GM20431 (cell line): ENCODE measurements at regions not wholly inside any gene's neighbourhood (a gene's known extent, or its start where the extent isn't known, plus 50 kb on each side); places are given as distances from the start of the nearest gene placed in this dataset.
"Not testable (repeated sequence)": the region's sequence is repeated elsewhere in the genome, so short reads cannot be mapped to it uniquely, and the experiment has no call there.

Source experiments
- in situ Hi-C: fragments of 300-500 bp; cut with MseI, MboI; formaldehyde crosslinking; loops from one replicate; pipeline ENCODE4 v1.15.0; 2020; ENCODE audit warnings: low sequenced_read_pairs; ENCODE audit not compliant: unreplicated experiment

DNA sequence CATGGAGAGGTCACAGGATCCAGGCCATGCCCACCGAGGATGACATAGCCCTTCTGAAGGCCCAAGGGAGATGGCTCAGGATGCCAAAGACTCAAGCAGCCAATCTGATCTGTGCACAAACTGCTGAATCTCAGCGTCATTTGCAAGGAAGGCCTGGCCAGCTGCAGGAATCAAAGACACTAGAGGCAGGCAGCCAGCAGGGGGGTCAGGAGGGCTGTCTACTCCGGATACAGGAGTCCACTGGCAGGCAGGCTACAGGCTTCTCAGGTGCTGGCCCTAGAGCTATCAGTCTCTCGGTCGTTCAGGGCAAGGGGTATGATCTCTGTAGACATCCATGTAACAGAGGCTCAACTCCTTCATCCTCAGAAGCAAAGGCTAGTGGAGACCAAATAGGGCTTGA lies 1735.3 kb downstream of the TP53TG3F start:
- in situ Hi-C loops = no loop called here

DNA sequence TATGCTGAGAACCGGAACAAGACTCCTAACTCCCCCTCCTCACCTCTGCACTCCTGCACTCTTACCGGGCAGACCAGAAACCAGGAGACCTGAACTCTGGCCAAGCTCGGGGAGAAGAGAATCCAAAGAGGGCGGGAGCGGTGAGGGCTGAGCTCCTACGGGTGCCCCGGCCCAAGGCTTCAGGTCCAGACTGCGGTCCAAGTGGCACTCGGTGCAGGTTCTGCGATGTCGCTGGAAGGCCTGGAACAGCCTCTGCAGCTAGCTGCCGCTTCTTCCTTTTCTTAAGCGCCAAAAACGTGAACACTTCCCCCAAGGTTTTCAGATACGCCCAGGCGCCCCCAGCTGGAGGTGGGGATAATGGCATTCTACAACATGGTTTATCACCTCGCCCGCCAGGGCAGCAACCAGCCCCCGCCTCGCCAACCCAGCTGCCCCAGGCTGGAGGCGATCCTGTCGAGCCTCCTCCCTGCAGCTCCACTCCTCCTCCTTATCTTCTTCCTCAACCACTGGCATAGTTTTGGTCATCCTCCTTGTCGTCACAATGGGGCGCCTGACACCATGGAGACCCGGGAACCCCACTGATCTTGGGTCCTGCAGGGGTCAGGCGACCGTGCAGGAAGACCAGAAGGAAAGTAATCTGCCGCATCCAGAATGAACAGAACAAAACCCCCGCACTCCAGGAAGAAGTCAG lies 1735.9 kb downstream of the TP53TG3F start:
- in situ Hi-C loops = no loop called here

DNA sequence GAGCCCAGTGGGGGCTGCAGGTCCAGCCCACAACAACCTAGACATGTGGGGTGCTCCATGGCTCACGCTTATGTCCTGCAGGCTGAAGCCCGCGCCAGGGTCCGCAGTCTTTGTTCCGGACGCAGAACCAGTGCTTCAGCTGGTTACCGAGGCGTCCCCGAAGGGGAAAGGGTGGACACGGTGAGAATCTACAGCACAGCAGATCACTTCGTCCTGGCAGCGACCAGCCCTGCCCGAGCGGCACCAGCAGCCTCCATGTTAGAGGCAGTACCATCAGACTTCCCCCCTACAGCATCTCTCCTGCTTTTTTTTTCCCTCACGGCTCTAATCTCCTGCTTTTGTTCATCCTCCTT lies 1736.4 kb downstream of the TP53TG3F start:
- in situ Hi-C loops = no loop called here

DNA sequence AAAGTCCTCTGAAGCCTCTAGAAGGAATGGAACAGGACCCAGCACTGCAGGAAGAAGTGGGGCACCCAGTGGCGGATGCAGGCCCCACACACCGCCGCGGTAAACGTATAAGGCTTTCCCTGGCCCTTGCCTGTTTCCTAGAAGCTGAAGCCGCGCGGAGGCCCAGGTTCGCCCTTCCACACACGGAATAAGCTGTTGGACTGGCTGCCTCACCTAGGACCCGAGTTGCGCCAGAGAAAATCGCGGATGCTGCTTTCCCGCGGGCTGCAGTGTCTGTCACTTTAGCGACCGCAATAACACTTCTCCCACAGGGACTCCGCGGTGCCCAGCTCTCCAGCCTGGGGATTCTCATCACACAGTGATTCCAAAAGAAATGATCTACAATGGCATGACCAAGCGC lies 1736.9 kb downstream of the TP53TG3F start:
- in situ Hi-C loops = no loop called here

DNA sequence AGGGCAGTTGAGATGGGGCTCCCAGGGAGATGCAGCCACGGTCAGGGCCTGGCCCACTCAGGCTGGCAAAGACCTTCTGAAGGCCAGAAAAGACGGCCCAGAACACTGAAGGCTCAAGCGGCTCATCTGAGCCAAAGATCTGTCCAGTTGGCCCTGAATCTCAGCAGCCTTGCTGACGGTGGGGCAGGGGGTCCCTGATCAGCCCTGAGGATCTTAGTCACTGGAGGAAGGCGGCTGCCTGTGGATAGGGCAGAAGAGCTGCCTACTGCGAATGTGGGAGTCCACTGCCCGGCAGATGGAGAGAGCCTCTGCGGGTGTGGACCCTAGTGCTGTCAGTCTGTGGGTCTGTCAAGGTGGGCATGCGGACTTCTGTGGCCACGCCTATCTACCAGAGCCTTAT lies 1738.2 kb downstream of the TP53TG3F start:
- in situ Hi-C loops = no loop called here

DNA sequence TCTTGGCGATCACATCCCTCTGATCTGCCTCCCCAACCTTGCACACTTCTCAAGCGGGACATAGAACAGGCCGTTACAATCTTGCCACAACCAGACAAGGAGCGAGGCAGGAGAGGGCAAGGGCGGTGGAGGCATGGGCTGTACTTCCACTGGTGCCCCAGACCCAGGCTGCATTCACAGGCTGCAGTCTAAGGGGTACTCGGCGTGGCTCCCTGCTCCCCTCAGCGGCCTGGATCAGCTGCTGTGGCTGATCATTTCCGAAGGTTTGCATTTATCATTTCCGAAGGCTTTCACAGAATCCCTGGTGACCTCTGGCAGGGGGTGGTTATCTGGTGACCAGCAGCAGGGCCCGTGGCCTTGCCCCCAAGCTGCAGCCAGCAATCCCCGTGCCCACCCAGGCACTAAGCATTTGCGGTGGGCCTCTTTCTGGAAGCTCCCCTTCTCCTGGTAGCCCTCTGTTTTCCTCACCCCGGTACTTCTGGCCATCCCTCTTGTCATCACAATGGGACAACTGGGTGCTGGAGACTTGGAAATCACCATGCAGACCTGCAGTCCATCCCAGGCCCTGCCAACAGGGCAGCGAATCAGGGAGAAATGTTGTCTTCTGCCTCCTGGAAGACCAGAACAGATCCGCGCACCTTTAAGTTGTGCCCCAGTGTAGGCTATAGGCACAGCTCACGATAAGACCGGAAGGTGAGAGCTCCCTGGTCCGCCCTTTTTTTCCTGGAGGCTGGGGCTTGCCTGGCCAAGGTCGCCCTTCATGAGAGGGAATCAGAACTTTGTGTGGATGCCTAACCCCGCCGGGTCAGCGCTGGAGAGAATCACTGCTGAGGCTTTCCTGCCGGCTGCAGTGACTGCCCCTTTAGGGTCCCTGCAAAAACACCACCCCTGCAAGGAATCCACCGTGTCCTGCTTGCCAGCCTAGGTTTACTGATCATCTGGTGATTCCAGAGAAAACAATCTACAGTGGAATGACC lies 1739.1 kb downstream of the TP53TG3F start:
- in situ Hi-C loops = no loop called here

DNA sequence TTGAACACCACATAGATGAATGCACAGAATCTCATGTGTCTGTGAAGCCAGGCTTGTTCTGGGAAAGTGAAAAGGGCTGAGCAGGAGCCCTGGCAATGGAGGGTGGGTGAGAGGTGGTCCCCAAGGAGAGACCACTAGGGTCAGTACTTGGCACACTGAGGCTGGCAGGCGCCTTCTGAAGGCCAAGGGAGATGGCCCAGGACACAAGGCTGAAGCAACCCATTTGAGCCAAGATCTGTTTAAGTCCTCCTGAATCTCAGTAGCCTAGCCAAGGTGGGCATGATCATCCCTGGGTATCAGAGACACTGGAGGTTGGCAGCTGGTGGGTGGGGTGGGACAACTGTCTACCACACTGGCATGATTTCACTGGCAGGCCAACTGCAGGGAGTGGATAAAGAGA lies 1741.2 kb downstream of the TP53TG3F start:
- in situ Hi-C loops = no loop called here

DNA sequence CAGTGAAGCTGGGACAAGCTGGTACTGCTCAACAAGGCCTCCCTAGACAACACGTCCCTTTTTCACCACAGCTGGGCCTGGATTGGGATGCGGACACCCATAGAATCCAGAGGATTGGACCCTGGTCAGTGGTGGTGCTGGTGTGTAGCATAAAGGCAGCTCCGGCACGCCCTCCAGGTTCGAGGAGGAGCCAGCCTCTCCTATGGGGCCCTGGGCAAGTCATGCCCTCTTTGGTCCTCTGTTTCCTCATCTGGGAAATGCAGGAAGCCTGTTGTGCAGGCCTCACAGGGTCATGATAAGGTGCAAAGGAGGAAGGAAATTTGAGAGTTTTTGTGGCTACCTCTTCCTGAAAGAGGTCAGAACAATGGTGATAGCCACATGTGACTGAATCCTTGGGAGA lies 1741.7 kb downstream of the TP53TG3F start:
- in situ Hi-C loops = no loop called here

DNA sequence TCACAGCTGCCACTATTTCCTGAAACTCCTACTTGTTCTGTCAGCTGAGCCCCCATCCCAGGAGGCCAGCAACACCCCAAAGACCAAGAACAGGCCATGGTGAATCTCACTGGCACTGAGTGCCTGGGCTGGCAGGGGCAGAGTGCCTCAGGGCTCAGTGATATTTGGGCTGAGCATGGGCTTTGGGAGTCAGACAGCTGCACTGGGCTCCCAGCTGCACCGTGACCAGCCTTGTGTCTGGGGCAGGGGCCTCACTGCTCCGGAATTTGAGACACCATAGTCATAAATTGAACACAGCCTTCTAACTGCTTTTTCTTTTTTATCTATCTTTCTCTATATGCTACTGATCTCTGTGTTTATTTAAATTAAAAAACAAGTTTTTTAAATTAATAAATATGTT lies 1744.2 kb downstream of the TP53TG3F start:
- in situ Hi-C loops = no loop called here

DNA sequence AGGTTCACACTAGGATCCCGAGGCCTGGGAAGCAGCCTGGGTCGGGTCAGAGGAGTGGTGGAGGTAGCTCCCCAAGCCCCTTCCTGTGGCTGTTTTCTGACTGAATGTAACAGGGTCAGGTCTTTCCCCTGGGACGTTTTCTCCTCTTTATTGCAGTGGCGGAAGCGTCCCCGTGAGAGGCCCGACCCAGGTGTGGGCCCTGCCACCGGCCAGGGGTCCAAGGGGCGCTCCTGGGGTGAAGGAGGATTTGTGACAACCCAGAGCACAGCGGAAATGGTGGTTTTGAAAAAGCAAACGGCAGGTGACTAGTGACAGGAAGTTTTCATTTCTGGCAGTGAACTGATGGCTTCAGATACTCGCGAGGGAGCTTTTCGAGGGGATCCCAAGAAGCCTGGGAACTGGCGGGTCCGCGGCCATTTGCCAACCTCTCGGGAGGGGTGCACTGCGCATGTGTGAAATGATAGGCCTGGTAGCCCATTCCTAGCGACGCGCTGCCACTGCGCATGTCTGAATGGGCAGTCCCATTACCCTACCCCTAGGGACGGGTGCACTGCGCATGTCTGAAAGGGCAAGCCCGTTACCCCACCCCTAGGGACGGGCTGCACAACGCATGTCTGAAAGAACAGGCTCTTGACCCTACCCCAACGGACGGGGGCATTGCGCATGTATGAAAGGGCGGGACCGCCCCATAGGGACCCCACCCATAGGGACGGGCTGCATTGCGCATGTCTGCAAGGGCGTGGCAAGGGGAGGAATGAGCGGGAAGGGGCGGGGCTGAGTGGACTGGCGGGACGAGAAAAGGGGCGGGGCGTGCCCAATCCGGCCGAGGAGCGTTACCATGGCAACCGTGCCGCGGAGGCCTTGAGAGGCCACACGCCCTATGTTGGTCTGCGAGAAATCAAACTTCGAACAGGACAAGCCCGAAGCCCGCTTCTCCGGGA lies 1747.9 kb downstream of the TP53TG3F start:
- in situ Hi-C loops = no loop called here

DNA sequence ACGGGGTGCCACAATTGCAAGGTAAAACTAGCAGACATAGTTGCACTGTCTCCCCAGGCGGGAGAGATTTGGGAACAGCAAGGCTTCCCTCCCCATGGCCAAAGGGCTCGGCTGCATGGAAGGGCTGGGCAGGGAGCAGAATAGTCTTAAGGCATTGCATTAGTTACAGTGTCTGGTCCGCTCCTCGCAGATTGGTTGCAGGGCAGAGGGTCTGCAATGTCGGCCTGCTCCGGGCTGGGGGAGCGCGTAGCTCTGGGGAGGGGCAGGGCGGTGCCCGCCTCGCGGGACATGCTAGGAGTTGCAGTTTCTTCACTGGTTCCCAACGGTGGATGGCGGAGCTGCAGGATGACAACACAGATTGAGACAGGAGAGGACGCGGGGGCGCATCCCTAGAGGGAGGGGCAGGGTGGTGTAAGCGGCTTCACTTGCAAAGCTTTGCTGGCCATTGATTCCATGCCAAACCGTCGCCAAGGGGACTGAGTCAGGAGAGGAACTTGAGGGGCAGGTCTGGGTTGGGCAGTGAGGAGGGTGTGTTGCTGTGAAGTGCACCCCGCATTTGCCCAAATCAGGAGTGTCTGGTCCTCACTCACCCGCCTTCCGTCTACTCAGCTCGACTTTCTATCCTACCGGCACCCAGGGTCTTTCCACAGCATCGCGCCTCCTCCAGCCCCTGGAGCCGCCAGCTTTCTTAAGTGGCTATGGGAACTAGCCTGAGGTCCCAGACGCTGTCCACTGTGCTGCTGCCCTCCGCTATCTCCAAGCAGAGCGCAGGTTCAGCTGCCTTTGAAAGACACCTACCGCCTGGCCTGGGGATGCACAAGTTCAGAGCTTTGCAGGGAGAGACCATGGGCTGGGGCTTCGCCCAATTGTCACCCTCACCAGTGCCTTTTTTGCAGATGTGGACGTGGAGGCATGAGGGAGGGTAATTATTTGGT lies 1748.9 kb downstream of the TP53TG3F start:
- in situ Hi-C loops = no loop called here

DNA sequence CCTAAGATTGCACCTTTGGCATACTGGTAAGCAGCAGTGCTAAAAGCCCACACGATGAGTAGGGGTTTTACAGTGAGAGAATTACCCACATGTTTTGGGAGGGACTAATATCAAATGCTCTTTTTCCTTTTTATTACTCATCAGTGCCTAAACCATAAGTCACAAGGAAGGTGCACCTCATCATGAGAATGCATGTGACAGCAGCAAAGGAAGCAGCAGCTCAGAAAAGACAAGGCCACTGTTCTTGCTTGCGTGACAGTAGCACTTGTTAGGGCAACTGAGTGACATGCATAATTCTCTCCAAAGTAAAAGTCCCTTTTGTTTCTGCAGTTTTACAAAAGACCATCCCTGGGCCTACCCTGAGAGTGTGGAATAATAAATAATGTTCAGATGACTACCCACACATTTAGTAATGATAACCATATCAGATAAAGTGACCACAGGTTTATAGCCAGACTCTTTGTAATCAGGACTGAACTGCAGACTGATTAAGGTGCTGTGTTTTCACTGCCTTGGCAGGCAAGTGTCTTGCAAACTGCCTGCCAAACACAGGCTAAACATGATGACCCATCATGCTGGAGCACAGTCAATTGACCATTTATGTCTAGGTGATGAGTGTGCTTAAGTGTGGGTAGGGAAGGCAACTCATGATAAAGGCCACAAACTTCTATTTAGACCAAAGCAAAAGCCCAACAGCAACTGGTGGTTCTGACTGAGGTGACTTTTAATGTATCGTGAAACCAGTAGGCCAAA lies 1751.4 kb downstream of the TP53TG3F start:
- in situ Hi-C loops = no loop called here

DNA sequence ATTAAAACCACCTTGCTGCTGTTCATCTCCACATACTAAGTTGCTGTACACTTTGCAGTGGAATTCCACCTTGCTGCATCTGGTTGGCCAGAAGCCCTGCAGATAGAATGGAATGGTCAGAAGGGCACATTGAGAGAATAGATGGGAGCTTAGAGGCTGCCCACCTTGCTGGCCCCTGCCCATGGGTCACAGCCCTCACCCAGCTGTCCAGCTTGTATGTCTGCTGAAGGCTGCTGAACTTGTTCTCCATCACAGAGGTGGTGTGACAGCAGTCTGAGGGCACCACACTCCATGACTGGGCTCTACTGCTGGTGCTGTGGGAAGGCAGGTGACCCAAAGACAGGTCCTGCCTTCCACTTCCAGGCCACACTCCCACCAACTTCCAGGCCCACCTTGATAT lies 1755.4 kb downstream of the TP53TG3F start:
- in situ Hi-C loops = no loop called here

DNA sequence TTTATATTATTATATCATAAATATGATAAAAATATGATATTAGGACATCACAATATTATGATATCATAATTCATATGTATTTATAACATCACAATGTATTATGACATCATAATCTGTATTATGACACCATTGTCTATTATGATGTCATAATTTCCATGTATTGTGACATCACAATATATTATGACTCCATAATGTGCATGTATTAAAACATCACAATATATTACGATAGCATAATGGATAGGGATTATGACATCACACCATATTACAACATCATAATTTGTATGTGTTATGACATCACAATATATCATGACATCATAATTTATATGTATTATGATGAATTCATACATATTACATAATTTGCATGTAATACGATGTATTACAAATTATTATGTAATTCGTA lies 1755.9 kb downstream of the TP53TG3F start:
- in situ Hi-C loops = no loop called here

DNA sequence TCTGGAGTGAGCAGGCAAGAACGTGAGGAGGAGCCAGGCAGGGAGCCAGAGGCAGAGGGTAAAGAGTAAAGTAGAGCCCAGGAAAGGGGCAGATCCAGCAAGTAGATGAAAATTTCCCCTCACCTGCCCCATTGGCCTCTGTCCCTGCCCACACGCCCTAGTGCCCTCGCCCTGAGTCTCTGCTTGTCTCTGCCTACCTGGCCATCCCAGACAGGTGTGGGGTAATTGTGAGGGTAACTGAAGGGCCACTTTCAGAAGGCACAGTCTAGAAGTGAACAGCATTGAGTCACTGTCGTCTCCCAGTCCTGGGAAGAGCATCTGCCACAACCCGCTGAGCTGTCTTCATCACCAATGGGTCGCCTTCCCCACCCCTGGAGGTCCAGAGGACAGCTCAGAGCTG lies 1756.8 kb downstream of the TP53TG3F start:
- in situ Hi-C loops = not testable (repeated sequence)

DNA sequence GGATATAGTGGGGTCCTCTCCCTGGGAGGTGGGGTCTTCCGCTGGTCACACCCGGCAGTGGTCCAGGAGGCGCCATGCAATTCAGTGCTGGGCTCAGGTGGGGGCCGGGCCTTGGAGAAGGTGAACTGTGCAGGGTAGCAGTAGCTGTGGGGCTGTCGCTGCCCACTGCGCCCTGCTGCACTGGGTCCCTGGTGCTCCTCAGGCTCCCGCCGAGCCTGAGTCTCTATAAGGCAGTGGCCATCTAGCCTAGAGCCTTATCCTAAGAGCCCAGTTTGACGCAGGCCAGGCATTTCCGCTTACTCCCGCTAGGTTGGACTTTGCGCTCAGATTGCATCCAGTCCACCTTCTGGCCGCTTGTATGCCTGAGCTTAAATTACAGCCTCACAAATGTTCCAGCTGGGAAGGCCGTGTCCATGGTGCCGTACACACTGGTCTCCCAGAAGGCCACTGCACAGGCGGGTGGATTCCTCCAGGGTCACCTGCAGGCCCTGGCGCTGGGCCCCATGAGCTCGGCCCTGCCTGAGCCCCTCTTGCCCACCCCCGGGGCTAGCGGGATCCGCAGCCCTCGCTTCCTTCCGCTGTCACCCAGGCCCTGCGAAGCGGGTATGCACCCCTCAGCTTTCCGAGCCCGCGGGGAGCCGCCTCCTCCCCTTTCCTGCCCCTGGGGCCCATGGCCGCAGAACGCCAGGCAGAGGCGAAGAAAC lies 1762.2 kb downstream of the TP53TG3F start:
- in situ Hi-C loops = no loop called here

DNA sequence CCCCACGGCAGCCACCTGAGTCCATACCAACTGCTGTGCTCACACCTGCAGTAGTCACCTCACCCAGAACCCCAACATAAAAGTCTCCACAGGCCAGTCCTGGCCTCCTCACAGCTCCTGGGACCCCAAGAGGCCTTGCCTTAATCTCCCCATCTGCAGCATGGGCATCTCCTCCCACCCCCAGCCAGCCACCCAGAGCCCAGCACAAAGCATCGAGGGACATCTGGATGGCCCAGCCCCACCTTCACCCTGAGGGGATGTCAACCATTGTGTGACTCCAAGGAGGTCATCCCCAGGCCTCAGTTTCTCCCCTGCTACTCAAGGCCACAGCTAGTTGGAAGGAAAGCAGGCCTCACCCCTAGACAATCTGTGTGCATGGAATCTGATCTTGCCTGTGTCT lies 1775.3 kb downstream of the TP53TG3F start:
- in situ Hi-C loops = no loop called here

DNA sequence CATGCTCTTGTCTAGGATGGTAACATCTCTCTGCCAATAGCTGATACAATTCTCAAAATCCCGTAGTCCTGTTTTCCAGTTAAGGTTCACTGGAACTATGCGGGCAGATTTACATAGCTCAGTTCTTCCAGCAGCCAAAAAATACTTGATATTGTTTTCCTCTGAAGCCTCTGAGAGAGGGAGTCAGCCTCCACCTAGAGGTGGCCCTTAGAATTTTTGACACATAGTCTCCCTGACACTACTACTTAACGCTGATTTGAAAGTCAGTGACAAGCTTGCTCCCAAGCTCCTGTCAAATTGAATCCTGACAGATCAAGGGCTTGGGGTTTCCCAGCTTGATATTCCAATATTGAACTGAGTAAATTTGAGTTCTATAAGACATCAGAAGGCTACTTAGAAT lies 1780.1 kb downstream of the TP53TG3F start:
- in situ Hi-C loops = no loop called here
